NCI-H526 treated with DMSO at 0.1 percent for 48 hours (cell line): ENCODE measurements at regions not wholly inside any gene's neighbourhood (a gene's known extent, or its start where the extent isn't known, plus 50 kb on each side); places are given as distances from the start of the nearest gene placed in this dataset.
"Not testable (repeated sequence)": the region's sequence is repeated elsewhere in the genome, so short reads cannot be mapped to it uniquely, and the experiment has no call there.

Source experiments
- DNase-seq: peaks from one replicate; lab custom pipeline; 2025; lab: John Stamatoyannopoulos, UW

DNA sequence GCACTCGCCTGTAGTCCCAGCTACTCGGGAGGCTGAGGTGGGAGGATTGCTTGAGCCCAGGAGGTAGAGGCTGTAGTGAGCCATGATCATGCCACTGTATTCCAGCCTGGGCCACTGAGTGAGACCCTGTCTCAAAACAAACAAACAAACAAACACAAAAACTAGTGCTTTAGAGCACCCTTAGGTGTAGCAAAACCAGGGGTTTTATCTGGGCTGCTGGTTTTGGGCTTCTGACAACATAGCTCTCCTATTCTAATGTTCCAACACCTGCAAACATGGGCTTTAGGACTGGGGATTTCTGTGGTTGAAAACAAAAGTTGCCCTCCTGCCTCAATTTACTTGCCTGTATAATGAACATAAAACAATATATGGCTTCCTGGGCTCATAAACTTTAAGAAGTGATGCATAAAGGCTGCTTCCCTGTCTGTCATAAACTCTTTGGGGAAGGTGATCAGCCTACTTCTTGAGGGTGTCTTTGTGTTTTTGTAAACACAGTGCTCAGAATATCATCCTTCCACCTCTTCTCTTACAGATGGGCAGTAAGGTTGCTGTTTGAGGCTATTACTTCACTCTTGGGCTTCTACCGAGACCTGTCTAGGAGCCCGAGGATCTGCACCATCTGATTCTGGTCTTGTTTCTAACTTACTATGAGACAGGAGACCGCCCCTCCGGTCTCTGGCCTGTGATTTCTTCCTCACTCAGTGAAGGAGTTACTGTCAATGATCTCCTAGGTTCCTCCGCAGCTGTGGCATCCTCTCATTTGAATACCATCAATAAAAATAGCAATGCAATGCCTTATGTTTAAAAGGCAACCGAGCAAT is 246.5 kb downstream of the MYCN start:
- no peak for DNase-seq

DNA sequence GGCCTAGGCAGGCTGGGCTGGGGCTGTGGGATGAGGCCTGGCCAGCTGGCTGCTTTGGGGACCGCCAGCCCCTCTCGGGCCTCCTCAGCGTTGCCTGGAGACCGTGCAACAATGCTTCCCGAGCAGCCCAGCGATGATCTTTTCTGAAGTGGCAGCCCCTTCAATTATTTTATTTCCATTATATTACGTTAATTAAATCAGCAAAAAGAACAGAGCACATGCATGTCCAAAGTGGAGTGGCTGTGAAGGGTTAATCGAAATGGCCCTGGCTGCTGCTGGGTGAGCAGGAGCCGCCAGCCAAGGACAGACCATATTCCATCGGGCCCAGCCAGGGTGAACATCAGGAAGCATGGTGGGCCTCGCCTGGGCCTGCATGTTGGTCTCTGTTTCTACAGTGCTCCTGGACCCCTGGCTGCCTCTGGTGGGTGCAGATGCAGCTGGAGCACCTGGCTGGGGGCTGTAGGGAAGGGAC is 245.5 kb downstream of the MYCN start:
- no peak for DNase-seq

DNA sequence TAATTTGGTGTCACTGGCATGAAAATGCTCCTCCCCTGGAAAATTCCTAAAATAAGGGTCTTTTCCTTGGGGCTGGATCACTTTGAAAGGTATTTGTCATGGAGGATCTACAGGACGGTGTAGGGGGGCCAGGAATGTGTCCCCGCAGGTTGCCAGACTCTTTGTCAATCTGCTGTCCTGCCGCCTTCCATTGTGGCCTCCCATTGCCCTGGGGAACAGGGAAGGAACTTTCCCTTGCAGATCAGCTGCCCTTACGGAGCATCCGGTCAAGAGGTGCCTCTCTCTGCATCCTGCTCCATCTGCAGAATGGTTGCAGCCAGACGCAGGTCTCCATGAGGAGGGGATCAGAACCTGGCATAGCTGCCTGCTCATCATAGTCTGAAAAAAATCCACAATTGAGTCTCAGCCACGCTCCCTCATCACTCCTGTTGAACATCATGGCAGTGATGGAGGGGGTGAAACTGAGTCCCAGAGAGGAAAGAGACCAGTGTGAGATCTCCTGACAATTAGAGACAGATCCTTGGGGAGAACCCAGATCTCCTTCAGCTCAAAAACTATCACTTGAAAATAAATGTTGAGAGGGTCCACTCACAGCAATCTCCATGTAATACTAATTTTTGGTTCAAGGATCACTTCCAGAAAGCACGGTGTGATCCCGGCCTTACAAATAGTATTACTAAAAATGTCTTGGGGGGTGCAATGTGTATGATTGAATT is 244.8 kb downstream of the MYCN start:
- DNase-seq, result no peak

DNA sequence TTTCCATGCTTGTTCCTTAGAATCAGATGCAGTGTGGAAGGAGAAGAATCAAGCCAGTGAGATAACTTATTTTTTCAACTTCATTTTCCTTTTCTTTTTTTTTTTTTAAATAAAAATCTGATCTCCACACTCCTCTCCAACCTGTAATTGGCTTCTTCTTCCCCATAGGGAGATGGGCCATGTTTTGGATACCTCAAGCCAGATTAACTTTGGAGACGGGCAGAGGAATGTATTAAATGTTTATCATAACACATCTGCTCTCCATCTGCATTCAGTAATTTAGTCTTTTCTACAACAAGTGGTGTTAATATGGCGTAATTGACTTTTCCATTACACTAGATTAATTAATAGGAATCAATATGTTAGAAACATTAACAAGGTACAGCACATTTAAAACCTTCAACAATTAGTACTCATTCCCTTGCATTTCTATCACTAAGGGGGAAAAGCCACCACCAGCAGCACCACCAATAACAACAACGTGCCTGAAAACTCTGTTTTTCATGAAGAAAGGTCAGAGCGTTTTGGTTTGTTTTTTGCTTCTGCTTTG is 244.1 kb downstream of the MYCN start:
- no peak for DNase-seq

DNA sequence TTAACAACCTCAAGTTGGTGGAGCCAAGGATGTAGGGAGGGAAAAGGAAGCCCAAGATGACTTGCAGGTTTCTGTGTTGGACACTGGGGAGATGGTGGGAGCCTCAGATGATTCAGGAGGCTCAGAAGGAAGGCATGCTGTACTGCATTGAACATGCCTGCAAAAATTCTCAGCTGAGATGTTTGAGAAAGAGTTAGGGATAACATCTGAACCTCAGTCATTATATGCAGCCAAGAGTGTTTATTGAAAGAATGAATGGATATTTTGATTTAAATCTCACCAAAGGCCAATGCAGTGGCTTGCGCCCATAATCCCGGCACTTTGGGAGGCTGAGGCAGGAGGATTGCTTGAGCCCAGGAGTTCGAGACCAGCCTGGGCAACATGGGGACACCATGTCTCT is 243.0 kb downstream of the MYCN start:
- DNase-seq, result no peak

DNA sequence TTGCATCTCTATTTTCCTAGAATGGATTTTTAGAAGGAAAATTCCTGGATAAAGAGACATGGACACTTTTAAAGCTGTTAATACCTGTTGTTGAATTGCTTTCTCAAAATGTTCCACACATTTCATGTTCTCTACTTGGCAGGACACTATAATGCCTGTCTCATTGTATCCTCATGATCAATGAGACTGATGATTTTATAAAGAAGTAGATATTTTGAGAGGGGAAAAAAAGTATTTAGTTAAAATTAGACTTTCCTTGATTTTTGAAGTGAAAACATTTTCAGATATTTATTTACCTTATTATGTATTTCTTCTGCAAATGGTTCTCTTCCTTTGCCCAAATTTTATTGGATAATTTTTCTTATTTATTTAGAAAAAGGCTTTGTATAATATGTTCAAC is 242.5 kb downstream of the MYCN start:
- no peak for DNase-seq

DNA sequence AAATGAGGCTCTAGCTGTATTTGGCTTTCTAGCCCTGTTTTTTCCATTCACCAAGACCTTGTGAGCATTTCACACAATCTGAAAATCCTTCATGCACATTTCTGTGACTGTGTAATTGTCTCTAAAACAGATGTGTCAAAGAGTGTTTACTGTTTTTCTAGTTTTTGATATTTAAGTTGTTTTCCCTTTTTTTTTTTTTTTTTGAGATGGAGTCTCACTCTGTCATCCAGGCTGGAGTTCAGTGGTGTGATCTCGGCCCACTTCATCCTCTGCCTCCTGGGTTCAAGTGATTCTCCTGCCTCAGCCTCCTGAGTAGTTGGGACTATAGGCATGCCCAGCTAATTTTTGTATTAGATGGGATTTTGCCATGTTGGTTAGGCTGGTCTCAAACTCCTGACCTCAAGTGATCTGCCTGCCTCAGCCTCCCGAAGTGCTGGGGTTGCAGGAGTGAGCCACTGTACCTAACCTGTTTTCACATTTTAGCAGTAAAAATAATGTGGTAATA is 242.0 kb downstream of the MYCN start:
- DNase-seq, result not testable (repeated sequence)

DNA sequence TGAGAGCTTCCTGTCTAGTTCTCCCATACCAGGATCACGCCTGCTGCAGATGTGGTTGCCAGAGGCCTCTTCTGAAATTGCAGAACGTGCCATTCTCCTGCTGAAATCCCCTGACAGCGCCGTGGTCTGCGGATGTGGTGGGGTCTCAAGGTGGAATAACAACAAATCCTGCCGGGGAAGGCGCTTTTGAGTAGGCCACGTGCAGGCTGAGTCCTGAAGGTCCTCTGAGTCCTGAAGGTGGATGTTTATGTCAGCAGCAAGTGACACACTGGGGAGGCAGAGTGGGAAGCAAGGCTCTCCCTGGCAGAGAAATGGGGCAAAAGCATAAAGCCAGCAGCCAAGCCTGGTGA is 241.4 kb downstream of the MYCN start:
- no peak for DNase-seq

DNA sequence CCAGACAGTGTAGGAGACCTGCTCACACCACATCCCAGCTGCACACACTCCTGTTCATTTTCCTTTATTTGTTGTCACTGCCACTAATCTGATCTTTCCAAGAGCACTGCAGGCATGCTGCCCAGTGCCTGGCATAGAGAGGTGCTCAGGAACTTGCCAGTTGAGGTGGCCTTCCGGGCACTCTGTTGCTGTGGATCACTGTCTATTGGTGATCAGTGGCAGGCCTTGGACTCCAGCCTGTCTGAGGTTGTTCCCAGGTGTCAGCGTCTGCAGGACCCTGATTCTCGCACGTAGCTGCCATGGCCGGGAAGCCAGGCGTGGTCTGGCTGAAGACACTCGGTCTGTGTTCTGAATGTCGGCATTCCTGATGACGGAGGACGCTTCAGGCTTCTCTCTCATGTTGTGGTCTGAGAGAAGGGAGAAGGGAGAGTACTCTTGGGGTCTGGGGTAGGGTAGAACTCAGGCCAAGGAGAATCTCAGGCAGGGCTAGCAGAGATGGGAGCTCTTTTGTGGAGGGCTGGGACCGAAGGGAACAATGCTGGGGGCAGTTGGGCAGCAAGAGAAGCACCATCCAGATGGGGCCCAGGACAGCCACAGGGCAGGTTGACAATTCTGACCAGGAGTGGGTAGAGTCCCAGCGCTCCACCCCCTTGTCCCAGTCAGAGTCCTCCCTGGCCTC is 240.9 kb downstream of the MYCN start:
- no peak for DNase-seq

DNA sequence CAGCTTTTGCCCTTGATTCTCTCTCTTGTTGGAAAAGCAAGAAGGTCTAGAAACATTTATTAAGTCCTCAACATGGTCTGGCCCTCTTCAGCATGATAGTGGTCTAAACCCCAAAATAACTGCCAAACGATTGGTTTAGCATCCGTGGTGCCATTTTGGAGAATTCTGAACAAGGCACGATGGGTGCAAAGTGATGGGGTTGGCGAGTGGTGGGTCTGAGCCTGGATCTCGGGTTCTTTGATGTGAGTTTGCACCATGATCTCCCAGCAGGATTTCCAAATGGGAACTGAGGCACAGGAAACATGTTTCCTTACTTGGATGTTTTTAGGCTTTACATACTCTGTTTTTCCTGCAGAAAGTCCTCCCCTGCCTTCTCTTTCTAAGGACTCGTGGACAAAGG is 240.3 kb downstream of the MYCN start:
- no peak for DNase-seq

DNA sequence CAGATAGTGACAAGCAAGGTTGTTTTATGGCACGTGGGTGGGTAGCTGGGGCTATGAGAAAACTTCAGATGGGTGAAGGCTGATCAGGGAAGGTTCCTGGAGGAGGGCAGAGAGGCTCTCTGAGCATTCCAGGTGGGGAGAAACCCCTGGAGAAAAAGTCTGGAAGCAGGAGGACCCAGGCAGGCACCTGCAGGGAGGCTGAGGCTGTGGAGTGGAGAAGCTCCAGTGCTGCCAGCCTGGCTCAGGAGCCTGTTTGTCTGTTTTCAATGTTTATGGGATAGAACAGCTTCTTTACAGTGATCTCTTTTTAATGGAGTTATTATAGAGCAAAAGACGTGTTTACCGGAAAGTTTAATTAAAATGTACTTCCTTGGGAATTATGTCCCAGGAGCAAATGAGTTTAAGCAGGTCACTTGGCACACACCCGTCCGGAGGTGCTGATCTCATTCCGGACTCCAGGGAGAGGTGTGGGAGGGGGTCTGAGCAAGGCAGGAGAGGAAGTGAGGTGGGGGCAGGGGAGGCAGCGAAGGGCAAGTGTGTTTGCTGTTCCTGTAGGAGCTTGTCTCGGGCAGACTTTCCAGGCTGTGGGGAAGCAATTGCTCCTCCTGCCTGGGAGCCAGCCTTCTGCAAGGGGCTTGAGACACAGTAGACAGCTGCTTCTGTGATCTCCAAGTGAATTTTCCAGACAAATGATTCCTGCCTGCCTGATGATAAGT is 239.5 kb downstream of the MYCN start:
- DNase-seq, result no peak

DNA sequence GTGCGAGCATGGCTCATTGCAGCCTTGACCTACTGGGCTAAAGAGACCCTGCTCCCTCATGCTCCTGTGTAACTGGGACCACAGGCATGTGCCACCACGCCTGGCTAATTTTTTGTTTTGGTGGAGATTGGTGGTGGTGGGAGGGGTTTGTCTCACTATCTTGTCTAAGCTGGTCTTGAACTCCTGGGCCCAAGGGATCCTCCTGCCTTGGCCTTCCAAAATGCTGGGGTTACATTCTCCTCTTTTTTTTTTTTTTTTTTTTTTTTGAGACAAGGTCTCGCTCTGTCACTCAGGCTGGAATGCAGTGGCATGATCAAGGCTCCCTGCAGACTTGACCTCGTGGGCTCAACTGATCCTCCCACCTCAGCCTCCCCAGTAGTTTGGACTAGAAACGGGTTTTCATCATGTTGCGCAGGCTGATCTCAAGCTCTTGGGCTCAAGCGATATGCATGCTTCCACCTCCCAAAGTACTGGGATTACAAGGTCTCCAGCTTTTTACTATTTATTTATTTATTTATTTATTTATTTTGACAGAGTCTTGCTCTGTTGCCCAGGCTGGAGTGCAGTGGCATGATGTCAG is 238.3 kb downstream of the MYCN start:
- no peak for DNase-seq

DNA sequence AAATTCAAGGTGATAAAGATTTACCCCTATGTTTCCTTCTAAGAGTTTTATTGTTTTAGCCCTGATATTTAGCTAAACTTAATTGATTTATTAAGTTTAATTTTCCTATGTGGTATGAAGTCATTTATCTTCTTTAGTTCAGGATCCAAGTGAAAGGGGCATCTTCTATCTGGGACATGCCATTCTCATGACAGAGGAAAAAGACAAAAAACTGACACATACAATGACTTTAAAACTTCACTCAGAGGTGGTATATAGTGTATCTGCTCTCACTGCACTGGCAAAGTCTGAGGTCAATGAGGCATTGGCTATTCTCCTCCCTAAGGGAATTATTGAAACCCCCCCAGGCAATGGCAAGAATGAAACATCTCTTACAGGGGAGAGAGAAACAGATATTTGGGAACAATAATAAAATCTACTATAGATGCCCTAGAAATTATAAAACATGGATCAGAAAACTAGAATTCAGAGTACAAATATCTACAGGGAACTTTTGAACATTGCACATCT is 237.4 kb downstream of the MYCN start:
- DNase-seq, result no peak

DNA sequence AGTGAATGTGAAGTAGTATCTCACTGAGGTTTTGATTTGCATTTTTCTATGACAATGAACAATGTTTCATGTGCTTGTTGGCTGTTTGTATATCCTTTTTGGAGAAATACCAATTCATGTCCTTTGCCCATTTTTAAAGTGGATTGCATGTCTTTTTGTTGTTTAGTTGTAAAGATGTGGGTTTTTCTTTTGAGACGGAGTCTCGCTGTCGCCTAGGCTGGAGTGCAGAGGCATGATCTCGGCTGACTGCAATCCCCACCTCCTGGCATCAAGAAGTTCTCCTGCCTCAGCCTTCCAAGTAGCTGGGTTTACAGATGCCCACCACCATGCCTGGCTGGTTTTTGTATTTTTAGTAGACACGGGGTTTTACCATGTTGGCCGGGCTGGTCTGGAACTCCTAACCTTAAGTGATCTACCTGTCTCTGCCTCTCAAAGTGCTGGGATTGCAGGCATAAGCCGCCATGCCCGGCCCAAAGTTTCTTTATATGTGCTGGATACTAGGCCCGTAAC is 236.7 kb downstream of the MYCN start:
- no peak for DNase-seq

DNA sequence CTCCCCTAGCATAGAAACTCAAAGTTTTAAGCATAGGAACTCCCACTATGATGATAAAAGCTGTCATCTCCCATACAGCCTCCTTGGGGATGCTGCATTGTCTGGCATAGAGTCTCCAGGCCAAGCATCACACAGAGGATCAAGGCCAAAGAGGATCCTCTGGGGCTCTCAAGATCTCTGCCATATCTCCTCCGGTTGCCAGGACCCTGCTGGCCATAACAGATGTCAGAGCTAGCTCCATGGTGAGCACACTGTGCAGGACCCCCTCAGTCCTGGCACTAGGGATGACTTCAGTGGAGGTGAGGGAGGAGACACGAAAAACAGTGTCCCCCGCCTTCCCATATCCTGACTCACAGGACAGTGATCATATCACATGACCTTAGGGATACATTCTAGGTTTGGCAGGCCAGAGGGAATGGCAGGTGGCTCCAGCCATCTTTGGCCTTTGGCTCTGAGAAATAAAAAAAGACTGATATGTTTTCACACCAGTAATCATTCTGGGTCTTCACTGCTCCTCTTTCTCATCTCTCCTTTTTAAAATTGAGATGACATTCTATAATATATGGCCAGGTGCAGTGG is 235.0 kb downstream of the MYCN start:
- no peak for DNase-seq

DNA sequence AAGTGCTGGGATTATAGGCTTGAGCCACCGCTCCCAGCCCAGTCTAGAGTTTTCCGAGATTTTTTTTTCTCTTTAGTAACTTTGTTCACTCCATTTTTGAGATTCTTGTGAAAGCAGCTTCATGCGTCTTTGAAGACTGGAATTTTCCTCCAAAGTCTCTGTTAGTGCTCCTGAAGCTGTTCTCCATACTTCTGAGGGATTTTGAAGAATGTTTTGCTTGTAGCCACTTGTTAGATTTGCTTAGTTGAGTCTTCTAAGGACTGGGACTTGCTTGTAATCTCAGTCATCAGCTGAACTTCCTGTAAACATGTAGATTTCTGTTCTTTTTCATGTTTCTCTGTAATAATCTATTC is 234.3 kb downstream of the MYCN start:
- DNase-seq, result no peak

DNA sequence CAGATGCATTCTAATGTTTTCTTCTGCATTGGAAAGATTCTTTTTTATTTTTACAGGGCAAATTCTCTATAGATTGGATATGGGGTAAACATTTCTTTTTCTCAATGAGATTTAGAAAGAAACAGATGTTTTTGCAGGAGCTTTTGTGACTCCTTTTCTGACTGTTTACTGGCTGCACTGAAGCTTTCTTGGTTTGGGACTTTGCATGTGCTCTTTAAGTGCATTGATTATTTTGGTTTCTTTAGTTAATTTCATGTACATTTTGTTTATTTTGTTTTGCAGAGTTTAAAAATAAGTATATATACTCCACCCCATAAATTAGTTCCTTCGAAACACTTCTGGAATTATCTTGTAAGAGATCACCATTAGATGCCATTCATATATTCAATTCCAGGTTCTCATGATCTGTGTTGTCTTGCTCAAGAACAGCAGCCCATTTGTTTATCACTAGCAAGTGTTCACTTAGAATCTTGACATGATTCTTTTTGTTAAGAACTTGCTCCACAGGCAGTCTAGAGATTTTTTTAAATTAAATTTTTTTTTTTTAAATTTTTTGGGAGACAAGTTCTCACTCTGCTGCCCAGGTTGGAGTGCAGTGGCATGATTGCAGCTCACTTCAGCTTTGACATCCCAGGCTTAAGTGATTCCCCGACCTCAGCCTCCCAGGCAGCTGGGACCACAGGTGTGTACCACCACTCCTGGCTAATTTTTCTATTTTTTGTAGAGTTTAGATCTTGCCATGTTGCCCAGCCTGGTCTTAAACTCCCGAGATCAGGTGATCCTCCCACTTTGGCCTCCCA is 233.7 kb downstream of the MYCN start:
- DNase-seq, result no peak

DNA sequence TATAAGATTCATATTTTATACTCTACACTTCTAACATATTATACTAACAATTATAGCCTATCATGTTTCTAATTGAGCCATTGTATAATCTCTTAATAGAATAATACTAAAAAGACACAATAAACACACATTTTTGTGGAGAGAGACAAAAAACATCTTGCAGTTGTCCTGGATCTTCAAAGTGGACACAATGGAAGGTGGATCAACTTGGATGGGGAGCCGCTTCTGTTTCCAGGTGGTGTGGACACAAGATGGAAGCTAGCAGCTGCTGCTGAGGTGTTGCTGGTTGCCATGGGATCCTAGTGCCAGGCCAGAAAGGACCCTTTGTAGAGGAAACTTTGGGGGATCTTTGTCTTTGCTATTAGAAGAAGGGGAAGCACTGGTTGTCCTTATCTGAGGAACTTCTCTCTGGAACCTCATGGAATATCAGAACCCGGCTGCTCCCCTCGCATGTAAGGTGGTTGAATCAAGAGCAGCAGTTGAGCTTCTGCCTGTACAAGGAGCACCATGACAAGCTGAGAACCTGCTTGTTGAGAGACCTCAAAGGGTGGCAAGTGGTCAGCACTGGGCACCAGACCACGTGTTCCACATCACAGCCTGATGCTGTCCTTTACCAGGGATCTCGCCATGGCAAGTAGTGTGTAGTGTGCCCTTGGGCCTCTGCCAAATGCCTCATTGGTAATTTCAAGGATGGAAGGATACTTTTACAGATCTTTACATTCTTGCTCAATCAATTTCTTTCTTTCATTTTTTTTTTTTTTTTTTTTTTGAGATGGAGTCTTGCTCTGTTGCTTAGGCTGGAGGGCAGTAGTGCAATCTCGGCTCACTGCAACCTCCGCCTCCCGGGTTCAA is 232.2 kb downstream of the MYCN start:
- no peak for DNase-seq

DNA sequence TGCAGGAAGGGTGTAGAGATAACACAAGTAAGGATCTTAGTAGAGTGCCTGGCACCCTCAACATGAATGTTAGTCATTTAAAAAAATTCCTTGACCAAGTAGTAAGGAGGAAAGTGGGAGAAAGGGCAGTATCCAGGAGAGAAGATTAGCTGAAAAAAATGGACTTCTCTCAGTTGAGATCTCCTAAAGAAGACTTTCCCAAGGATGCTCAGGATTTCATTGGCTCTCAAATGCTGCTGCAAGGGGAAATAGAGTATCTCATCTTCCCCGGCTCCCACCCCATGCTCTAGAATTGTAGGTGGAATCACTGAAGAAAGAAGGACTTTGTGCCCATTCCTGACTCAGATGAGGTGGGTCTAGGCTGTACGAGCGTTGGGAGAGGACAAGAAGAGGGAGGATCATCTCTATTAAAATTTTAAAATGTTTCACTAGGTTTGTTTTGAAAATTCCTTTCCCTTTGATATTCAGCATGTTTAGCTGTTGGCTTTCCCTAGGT is 231.1 kb downstream of the MYCN start:
- DNase-seq, result no peak
